ENCODE measurements at regions not wholly inside any gene's neighbourhood (a gene's known extent, or its start where the extent isn't known, plus 50 kb on each side); places are given as distances from the start of the nearest gene placed in this dataset.
"Not testable (repeated sequence)": the region's sequence is repeated elsewhere in the genome, so short reads cannot be mapped to it uniquely, and the experiment has no call there.

DNA sequence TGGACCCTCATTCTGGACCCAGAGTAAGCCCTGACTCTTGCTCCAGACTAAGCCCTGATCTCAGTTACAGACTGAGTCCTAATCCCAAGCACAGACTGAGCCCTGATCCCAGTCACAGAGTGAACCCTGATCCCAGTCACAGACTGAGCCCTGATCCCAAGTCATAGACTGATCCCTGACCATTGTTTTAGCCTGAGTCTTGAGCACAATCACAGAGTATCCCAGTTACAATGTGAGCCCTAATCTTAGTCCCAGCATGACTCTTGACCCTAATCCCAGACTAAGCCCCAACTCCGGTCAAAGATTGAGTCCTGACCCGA is 240.6 kb downstream of the RBM19 start:
- no peak for DNase-seq

DNA sequence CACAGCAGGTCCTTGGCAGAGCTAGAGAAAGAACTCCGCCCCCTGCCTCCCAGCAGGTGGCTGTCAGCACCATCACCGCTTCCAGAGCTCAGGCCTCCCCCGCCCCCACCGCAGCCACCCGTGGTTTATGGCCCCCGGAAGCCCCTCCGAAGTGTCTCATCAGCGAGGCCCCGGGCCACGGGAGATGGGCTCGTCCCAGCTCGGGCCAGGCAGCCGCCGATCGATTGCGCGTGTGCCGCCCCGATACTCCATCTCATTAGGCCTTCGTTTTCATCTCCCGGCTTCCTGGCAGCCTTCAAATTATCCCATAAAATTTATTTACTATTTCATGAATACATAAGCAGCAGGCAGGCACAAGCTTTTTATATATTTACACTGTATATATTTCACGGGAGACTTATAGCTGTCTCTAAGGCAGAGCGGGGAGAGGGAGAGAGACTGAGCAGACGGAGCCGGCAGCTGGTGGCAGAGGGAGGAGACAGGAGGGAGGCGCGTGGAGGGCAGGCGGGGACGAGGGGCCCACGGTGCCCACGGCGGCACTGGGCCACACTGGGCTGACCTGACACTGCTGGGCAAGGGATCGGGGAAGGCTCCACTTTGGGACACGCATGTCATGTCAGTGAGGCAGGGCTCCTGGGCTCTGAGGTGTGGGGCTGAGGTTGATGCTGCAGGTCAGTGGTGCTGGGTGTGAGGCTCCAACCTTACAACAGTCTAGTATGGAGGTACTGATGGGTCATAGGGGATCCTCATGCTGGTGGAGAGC is 241.2 kb downstream of the RBM19 start:
- no peak for DNase-seq

DNA sequence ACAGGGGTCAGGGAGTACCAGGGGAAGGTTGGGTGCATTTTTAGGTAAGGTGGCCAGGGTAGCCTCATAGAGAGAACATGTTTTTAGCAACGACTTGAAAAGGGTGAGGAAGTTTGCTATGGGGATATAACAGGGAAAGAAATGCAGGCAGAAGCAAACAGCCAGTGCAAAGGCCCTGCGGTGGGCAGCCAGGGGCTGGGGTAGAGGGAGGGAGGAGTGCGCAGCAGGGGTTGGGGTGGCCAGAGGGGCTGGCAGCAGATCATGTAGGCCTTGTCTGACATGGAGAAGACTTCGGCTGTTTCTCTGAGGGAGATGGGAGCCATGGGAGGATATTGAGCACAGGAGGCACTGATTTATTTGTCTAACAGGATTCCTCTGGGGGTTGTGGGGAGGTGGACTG is 242.5 kb downstream of the RBM19 start:
- no peak for DNase-seq

DNA sequence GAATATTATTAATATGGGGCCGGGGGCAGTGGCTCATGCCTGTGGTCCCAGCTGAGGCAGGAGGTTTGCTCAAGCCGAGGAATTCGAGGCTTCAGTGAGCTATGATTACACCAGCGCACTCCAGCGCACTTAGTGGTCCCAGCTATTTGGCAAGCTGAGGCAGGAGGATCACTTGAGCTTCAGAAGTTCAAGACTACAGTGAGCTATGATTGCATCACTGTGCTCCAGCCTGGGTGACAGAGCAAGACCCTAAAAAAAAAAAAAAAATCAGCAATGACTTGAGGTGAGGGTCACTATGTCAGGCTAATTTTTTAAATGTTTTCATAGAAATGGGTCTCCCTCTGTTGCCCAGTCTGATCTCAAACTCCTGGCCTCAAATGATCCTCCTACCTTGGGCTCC is 243.4 kb downstream of the RBM19 start:
- no peak for DNase-seq

DNA sequence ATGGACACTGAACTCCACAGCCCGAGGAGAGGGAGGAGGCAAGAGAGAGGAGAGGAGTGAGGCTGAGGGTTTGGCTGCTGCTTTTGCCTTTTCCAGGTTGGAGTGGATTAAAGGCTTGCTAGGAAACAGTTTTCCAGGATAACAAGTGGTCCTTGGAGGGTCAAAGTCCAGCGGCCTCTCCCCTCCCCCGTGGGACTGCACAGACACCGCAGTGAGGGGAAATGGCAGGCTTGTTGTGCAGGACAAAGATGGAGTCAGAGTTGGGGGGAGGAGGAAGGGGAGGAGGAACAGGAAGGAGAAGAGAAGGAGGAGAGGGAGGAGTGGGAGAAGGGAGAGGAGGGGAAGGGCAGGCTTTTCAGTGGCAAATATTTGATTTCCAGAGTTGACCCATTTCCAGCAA is 245.5 kb downstream of the RBM19 start:
- DNase-seq, result no peak

DNA sequence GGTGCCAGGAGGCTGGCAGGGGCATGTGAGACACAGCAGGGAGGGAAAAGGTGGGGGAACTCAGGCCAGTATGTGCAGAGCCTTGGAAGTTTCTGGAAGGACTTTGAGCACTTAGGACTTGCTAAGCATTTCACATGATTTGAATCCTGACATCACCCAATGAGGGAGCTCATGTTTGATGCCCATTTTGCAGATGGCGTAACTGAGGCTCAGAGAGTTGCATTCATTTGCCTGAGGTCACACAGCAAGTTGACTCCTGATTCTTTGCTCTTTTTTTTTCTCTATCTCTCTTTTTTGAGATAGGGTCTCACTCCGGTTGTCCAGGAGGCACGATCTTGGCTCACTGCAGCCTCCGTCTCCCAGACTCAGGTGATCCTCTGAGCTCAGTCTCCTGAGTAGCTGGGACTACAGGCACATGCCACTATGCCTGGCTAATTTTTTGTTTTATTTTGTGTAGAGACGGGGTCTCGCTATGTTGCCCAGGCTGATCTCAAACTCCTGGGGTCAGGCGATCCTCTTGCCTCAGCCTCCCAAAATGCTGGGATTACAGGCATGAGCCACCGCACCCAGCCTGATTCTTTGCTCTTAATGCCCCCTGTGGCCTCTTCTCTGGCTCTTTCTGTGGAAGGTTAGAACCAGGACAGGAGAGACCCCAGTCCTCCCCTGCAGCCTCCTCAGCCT is 246.1 kb downstream of the RBM19 start:
- no peak for DNase-seq

DNA sequence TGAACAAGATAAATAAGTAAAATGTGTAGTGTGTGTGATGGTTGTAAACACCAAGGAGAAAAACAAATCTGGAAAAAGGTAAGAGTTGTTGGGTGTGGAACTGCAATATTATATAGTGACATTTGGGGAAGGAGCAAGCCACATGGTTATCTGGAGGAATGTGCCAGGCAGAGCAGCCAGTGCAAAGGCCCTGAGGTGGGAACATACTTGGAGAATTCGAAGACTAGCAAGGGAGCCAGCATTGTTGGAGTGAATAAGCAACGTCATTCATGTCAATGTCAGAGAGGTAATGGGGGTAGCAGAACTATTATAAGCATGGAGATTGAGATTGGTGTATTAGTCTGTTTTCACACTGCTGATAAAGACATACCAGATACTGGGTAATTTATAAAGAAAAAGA is 241.5 kb upstream of the LHX5 start:
- DNase-seq, result no peak

DNA sequence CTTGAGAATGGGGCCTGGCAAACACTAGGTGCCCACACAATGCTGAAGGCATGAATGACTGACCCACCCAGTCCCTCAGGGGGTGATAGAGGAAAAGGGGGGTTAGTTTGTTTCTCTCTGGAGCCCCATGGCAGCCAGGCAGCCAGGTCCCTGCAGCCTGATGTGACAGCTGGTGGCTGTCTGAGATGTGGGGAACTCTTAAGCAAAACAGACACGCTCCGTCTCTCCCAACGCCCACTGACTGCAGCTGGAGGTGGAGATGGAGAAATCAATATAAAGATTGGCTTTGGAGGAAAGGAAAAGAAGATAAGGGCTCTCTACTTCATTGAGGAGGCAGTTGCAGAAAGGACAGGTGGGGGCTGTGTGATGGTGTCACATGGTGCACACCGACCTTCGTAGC is 240.8 kb upstream of the LHX5 start:
- DNase-seq, result no peak

DNA sequence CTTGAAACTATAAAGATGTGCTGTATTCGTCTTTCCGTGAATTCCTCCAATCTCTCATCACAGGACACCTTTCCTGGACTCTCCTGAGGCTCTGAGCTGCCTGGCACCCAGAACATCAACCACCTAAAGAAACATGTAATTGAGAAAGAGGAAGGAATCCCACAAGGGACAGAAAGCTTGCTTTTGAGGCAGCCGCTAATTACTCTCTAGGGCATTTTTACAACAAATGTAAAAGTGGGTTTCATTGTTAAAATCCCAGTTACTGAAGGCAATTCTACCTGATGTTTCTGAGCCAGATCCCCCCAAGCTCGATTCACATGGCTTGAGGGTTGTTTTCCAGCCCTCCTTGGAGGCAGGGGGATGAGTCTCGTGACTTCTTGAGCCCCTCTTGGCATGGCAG is 238.5 kb upstream of the LHX5 start:
- no peak for DNase-seq

DNA sequence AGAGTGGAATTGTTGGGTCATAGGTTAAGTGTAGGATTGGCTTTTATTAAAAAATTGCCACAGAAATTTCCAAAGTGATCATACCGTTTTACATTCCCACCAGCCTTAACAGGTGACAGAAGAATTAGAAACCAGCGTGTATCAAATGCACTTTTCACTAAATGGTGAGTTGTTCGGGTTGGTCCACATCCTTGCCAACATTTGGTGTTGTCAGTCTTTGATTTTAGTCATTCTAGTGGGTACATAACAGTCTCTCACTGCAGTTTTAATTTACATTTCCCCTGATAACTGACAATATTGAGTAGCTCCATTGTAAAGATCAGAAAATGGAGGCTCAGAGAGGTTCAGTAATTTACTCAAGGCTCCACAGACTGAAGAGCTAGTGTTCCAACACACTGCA is 237.8 kb upstream of the LHX5 start:
- no peak for DNase-seq

DNA sequence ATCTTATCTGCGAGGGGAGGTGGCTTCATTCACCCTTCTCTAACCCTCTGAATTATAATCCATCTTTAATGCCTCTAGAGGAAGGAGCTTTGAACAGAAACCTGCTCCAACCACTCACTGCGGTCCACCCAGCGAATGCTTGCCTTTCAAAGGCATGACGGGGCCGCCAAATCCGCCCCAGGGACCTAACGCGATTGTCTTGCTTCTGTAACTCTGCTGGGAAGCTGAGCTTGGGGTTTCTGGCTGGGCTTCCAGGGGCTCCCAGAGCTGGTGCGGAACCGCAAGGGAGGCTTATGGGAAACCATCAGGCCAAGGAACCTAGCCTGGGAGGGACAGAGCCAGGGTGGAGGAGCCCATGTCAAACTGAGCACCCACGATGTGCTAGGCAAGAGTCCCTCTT is 231.2 kb upstream of the LHX5 start:
- DNase-seq, result no peak

DNA sequence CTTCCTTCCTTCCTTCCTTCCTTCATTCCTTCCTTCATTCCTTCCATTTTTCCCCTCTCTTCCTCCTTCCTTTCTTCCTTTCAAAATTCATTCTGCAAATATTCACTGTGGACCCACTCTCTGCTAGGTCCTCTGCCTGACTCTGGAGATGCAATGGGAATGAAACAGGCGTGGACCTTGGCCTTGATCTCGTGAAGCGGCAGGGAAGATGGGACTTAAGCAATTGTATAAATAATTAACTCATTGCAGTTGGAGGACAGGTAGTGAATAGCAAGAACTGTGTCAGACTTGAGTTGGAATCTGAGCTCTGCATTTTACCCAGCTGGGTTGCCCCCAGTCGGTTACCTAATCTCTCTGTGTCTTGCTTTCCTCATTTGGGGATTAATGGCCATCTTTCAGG is 230.6 kb upstream of the LHX5 start:
- no peak for DNase-seq

DNA sequence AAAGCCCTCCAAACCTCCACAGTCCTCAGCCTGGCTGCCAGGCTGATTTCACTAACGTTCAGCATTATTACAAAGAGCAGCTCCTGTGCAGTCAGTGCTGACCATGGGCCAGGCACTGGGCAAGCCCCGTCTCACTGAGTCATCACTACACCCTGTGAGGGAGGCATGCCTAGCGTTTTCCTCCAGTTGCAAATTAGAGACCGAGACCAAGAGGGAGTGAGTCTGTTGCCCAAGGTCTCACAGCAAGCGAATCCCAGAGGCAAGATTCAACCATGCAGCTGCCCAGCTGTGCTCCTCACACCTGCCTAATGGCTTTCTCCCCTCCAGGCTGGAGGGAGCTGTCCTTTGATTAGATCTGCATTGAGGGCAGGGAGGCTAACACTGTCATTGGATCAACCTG is 229.3 kb upstream of the LHX5 start:
- no peak for DNase-seq

DNA sequence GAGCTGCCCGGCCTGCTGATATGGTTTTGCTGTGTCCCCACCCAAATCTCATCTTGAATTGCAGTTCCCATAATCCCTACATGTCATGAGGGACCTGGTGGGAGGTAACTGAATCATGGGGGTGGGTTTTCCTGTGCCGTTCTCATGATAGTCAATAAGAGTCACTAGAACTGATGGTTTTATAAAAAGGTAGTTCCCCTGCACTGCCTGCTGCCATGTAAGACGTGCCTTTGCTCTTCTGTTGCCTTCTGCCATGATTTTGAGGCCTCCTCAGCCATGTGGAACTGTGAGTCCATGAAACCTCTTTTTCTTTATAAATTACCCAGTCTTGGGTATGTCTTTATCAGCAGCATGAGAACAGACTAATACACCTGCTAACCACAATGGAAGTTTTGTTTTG is 228.3 kb upstream of the LHX5 start:
- not testable (repeated sequence) for DNase-seq

DNA sequence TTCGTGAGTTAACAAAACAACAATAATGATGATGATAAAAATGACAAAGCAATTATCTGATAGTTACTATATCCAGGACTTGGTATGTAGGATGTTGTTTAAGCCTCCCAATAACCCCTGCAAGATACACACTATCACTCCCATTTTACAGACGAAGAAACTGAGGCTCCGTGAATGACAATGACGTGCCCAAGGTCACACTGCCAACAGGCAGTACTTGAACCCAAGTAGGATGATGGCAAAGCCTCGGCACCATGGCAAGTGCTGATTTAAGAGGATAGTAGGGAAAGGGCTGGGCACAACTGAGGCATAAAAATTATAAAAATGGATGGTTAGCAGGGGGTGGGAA is 226.8 kb upstream of the LHX5 start:
- DNase-seq, result no peak

DNA sequence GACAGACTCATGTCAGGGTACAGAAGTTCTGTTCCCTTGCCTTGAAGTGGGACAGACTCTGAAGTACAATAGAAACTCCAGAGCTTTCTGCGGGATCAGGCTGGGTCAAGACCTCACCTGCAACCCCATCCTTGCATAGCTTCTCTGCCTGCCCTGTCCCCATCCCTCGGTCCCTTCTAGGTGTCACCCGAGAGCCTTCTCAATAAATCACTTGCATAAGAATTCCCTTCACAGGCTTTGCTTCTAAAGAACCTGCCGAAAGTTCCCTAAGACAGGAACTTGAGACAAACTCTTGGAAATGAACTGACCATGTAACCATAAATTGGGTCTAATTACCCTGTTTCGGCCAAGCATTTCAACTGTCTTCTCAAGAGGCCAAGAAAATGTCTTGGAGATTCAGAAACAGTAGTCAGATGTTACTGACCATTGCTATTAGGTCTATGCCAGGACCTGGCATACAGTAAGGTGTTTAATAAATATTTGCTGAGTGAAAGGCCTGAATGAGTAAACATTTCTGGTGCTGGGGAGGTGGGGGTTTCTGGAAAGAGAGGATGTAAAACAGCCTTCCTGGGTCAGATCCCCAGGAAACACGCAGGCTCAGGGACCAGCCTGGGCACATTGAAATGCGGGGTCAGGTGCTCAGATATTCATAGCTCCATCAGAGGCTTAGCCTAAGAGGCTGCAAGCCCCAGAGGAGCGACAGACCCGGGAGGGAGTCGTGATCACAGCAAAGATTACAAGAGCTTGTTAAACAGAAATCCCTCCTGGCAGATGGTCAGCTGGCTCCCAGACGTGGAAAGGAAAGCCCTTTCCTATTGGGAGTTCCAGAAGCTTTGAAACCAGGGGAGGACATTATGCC is 226.2 kb upstream of the LHX5 start:
- no peak for DNase-seq

DNA sequence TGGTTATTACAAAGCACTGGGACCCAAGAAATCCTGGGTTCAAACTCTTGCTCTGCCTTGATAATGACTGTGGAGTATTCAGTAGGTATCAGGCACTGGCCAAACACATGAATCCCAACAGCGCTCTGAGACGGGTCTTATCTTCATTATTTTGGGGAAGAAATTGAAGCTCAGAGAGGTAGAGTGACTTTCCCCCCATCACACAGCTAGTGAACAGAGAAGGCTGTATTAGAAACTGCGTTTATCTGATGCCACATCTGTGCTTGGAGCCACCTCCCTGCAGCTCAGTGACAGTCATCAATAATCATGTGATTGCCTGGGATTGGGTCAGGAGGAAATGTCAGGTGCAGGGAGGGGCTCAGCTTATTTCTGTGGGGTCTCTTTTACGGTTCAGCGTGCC is 225.4 kb upstream of the LHX5 start:
- no peak for DNase-seq

DNA sequence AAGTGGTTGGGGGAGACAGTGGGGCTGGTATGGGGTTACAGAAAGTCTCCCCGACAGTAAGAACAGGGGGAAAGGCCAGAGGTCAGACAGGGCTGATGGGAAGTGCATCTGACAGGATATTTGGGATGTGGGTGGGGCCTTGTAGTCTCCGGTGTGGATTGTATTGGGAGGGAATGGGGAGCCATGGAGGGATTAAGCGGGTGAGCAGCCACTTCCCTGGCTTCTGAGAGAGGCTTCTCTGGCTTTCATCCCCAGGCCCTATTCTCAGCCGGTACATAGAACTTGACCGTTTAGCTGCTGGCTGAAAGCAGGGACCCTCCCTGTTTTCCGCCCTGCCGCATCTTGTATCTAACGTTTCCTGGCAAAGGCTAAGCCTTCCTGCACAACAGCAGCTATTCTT is 222.0 kb upstream of the LHX5 start:
- DNase-seq, result no peak

DNA sequence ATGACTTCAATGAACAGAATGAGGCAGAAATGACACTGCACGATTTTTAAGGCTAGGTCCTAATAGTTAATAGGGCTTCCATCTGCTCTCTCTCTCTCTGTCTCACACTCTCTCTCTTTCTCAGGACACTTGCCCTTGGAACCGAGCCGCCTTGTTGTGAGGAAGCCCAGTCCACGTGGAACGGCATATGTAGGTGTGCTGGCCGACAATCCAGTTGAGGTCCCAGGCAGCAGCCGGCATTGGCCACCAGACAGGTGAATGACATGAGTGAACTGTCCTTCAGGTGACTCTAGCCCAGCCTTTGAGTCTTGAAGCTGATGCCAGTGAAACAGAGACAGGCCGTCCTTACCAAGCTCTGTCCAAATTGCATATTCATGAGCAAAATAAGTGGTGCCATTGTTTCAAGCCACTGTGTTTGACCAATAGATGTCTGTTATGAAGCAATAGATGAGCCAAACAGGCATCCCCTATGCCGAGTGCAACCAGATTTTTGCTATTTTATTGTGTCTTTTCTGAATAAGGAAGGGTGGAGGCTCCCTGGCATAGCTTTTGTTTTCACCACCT is 217.5 kb upstream of the LHX5 start:
- DNase-seq, result no peak

DNA sequence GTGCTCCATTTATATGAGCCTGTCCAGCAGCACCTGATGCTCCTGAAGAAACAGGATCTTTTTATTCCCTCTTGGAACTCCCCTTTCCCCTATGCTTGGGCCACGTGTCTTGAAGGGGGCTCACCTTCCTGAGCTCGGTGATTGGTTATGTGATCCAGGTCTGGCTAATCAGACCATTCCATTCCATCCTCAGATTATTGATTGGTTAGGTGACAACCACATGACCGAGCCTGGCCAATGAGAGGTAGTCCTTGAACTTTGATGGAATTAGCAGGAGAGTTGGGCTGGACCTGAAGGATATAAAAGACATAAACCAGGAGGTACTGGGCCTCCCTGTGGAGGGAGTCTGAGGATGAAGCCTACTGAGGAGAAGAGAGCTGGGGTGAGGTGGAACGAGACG is 216.6 kb upstream of the LHX5 start:
- DNase-seq, result no peak

DNA sequence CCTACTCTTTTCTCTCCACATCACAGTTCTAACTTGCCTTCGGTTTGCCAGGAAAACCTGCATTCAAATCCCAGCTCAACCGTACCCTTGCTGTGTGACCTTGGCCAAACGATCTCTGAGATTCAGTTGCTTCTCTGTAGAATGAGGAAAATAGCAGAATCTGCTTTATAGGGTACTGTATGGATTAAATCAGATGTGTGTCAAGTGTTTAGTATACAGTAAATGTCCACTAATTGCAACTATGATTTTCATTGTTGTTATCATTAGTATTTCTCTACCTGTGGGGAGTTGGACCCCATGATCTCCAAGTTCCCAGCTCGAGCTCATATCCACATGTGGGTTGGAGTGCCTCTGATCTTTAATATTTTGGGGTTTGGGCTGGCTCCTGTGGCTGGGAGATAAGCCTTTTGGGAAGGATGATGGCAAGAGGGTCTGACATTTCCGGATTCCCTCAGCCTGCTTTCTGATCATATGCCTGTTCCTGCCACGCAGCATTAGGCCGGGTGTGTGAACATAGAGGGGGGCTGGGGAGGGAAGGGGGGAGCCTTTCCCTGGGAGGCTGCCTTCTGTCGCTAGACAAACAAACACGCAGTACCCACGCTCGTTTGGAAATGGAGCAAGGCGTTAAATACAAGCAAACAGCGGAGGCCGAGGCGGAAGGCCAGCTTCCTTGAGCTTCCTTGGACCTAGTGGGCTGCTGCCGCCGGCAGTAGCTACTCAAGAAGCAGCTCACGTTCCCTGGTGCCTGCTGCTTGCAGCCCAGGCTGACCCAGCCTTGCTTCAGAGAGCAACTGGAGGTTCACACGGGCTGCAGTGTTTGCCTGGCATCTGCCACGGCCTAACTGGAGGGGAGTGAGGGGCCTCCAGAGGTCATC is 213.5 kb upstream of the LHX5 start:
- DNase-seq, result no peak

DNA sequence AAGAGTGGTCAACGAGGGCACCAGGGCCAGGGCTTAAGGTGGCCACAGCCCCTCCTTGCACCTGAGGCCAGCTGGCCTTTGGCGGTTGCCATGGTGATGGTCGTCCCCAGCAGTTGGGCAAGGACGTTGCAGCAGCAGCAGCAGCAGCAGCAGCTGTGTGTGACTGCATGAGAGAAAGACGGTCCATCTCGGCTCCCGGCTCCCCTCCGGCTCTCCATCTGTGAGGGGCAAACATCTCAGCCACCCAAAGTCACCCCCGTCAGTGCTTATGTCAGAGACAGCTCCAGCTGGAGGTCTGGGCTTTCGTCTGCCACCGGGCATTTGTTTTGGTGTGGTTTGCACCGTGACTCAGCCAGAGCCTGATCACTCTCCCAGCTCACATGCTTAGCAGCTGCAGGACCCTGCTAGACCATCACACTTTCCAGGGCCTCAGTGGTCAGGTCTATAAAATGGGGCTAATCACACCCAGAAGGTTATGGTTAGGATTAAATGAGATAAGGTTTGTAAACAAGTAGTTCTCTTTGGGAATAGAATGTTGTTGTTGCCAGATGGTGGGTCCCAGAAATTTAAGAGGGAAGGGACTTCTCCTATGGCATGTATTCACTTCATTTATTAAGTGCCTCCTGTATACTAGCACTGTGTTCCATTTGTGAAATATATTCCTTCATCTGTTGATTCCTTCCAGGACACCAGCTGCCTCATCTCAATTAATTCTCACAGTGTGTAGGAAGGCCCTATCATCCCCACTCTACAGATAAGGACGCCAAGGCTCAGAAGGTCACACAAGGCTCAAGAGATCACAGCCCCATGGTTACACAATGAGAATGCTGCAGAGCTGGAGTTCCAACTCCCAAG is 212.6 kb upstream of the LHX5 start:
- DNase-seq, result no peak
